ENCODE measurements at regions not wholly inside any gene's neighbourhood (a gene's known extent, or its start where the extent isn't known, plus 50 kb on each side); places are given as distances from the start of the nearest gene placed in this dataset.

- Histone ChIP-seq H3K4ac (ENCODE audit: low read depth, low read length) (no peak overlapping the region), H4K5ac (ENCODE audit: low read depth, low read length) (no peak overlapping the region), H2BK5ac (ENCODE audit: low read depth, low read length, poor library complexity, severe bottlenecking) (no peak overlapping the region), H3K27me3 (ENCODE audit: control insufficient read depth, insufficient read depth, low read length) (no peaks in the 10 kb centered on the region), H3K4me2 (ENCODE audit: low read depth, low read length) (no peak overlapping the region), H2AFZ (replicated peaks; ENCODE audit: low read length, poor library complexity) (no peak overlapping the region), H2AK5ac (ENCODE audit: low read depth, low read length) (no peak overlapping the region), H3K27ac (ENCODE audit: insufficient read depth, low read length) (no peak overlapping the region), H3K9me3 (ENCODE audit: control insufficient read depth, insufficient read depth, low read length) (peaks cover 13% of the 10 kb centered on the region), H3K14ac (replicated peaks; ENCODE audit: low read depth, low read length) (no peak overlapping the region), H2AK9ac (replicated peaks; ENCODE audit: low read depth, low read length, poor library complexity) (no peak overlapping the region), H2BK120ac (ENCODE audit: low read depth, low read length) (no peak overlapping the region), H3K79me1 (ENCODE audit: low read depth in 1 of 2, low read length in 2 of 2) (no peaks in the 10 kb centered on the region), H2BK15ac (ENCODE audit: low read depth, low read length) (no peak overlapping the region), H4K91ac (ENCODE audit: insufficient read depth, low read depth, low read length) (no peak overlapping the region), H3K4me3 (ENCODE audit: insufficient read depth, low read depth, low read length) (no peak overlapping the region), H3K9me1 (ENCODE audit: insufficient read depth, low read length) (no peaks in the 10 kb centered on the region), H2BK20ac (ENCODE audit: low read depth, low read length) (no peak overlapping the region), H4K20me1 (ENCODE audit: insufficient read depth, low read length) (no peaks in the 10 kb centered on the region), H3K36me3 (ENCODE audit: control insufficient read depth, insufficient read depth, low read length) (no peaks in the 10 kb centered on the region), H3K18ac (ENCODE audit: low read depth, low read length) (no peak overlapping the region), H3K4me1 (ENCODE audit: control insufficient read depth, insufficient read depth, low read length) (no peaks in the 10 kb centered on the region), H3K56ac (ENCODE audit: extremely low read depth, insufficient read depth, low read length) (no peak overlapping the region), H3K9ac (ENCODE audit: low read depth, low read length) (no peak overlapping the region), H4K8ac (ENCODE audit: low read depth in 2 of 2, low read length in 2 of 2) (no peak overlapping the region), H3K23ac (ENCODE audit: low read depth, low read length) (no peak overlapping the region)
- intact Hi-C loops (cut with micrococcal nuclease), result no loop called here
- 0% methylated on average over 1 of the region's 3 CpGs; no CpG with 5 or more reads in 1 of the 2 experiments for WGBS, 2 experiments (ENCODE audit: extremely low coverage in 2 of 2, insufficient read length in 1 of 2)
- no peak for ATAC-seq (ENCODE audit: low read depth)
- dilution Hi-C loops (cut with HindIII; ENCODE audit: low sequenced_read_pairs, unreplicated experiment), result no loop called here
- TF ChIP-seq MAFK (IDR thresholded peaks at IDR 0.05; ENCODE audit: low read depth, low read length), result no peak
- no peak for TF ChIP-seq RFX5 (IDR thresholded peaks at IDR 0.05; ENCODE audit: low read depth, low read length)
- TF ChIP-seq MAZ (IDR thresholded peaks at IDR 0.05; ENCODE audit: borderline replicate concordance, low read depth, low read length), result no peak
- no peak for TF ChIP-seq BHLHE40 (IDR thresholded peaks at IDR 0.05; ENCODE audit: low read depth, low read length)
- no peak for TF ChIP-seq SMC3 (IDR thresholded peaks at IDR 0.05; ENCODE audit: low read depth, low read length)
- no peak for TF ChIP-seq RCOR1 (IDR thresholded peaks at IDR 0.05; ENCODE audit: insufficient replicate concordance, low read length)
- TF ChIP-seq MXI1 (IDR thresholded peaks at IDR 0.05; ENCODE audit: borderline replicate concordance, low read depth, low read length), result no peak
- TF ChIP-seq USF2 (IDR thresholded peaks at IDR 0.05; ENCODE audit: low read depth, low read length), result no peak
- no peak for TF ChIP-seq POLR2A (IDR thresholded peaks at IDR 0.05; ENCODE audit: low read depth, low read length)
- no peak for TF ChIP-seq ELK1 (IDR thresholded peaks at IDR 0.05; ENCODE audit: borderline replicate concordance, low read depth, low read length)
- TF ChIP-seq CTCF (conservative IDR thresholded peaks at IDR 0.05; ENCODE audit: low read depth, low read length), result no peak
- no peak for TF ChIP-seq FOS (IDR thresholded peaks at IDR 0.05; ENCODE audit: low read depth, low read length)
- TF ChIP-seq NFE2L2 (IDR thresholded peaks at IDR 0.05; ENCODE audit: low read depth, low read length), result no peak
- TF ChIP-seq RAD21 (IDR thresholded peaks at IDR 0.05; ENCODE audit: low read length), result no peak
- no TSS peak for BruUV-seq (replicated peaks)
- in situ Hi-C loops (cut with MboI; ENCODE audit: low sequenced_read_pairs), result no loop called here
- POLR2A ChIA-PET (ENCODE audit: unreplicated experiment), result no interaction called here
- no peak for DNase-seq
- CTCF ChIA-PET, result no interaction called here
Observed at GRCh38 chr2:16298866-16299265, 358.5 kb downstream of the MYCN start.

Data from IMR-90 (cell line).